ENCODE measurements at regions not wholly inside any gene's neighbourhood (a gene's known extent, or its start where the extent isn't known, plus 50 kb on each side); places are given as distances from the start of the nearest gene placed in this dataset.

DNA sequence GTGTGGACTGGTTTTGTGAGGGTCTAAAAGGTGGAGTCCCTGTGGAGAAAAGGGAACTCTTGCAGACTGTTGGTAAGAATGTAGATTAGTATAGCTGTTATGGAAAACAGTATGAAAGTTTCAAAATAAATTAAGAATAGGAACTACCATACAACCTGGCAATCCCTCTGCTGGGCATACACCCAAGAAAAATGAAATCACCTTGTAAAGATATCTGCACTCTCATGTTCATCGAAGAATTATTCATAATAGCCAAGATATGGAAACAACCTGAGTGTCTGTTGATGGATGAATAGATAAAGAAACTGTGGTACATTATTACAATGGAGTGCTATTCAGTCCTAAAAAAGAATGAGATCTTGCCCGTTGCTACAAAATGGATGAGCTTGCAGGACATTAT lies 109.6 kb downstream of the TBX19 start:
- BruUV-seq (replicated peaks), result no TSS peak
- Histone ChIP-seq H3K9ac (ENCODE audit: low read depth, low read length) (no peak overlapping the region), H3K23ac (ENCODE audit: low read depth, low read length) (no peak overlapping the region), H3K27me3 (ENCODE audit: control insufficient read depth, insufficient read depth, low read length) (peaks cover 8% of the 10 kb centered on the region), H3K56ac (ENCODE audit: extremely low read depth, insufficient read depth, low read length) (no peak overlapping the region), H2AFZ (replicated peaks; ENCODE audit: low read length, poor library complexity) (no peak overlapping the region), H3K4me3 (ENCODE audit: insufficient read depth, low read depth, low read length) (no peak overlapping the region), H3K9me1 (ENCODE audit: insufficient read depth, low read length) (no peaks in the 10 kb centered on the region), H3K9me3 (ENCODE audit: control insufficient read depth, insufficient read depth, low read length) (no peaks in the 10 kb centered on the region), H2BK5ac (ENCODE audit: low read depth, low read length, poor library complexity, severe bottlenecking) (no peak overlapping the region), H3K14ac (replicated peaks; ENCODE audit: low read depth, low read length) (no peak overlapping the region), H2AK5ac (ENCODE audit: low read depth, low read length) (no peak overlapping the region), H3K4ac (ENCODE audit: low read depth, low read length) (no peak overlapping the region), H4K91ac (ENCODE audit: insufficient read depth, low read depth, low read length) (no peak overlapping the region), H3K79me1 (ENCODE audit: low read depth in 1 of 2, low read length in 2 of 2) (no peaks in the 10 kb centered on the region), H3K4me1 (ENCODE audit: control insufficient read depth, insufficient read depth, low read length) (no peaks in the 10 kb centered on the region), H2AK9ac (replicated peaks; ENCODE audit: low read depth, low read length, poor library complexity) (no peak overlapping the region), H4K20me1 (ENCODE audit: insufficient read depth, low read length) (no peaks in the 10 kb centered on the region), H3K36me3 (ENCODE audit: control insufficient read depth, insufficient read depth, low read length) (no peaks in the 10 kb centered on the region), H2BK120ac (ENCODE audit: low read depth, low read length) (no peak overlapping the region), H4K8ac (ENCODE audit: low read depth in 2 of 2, low read length in 2 of 2) (no peak overlapping the region), H3K18ac (ENCODE audit: low read depth, low read length) (no peak overlapping the region), H4K5ac (ENCODE audit: low read depth, low read length) (no peak overlapping the region), H3K4me2 (ENCODE audit: low read depth, low read length) (no peak overlapping the region), H2BK15ac (ENCODE audit: low read depth, low read length) (no peak overlapping the region), H2BK20ac (ENCODE audit: low read depth, low read length) (no peak overlapping the region), H3K27ac (ENCODE audit: insufficient read depth, low read length) (no peak overlapping the region)
- WGBS, 2 experiments (ENCODE audit: extremely low coverage in 2 of 2, insufficient read length in 1 of 2), result no CpG with 5 or more reads among the region's 2 CpGs
- ChIA-PET CTCF (interaction anchor here (0.7 kb wide), 1 partner anchor 42 kb away, joined by 4 read pairs; no protein-coding TSS in a partner anchor), POLR2A (ENCODE audit: unreplicated experiment) (no interaction called here)
- ATAC-seq (ENCODE audit: low read depth), result no peak
- no peak for TF ChIP-seq FOS (IDR thresholded peaks at IDR 0.05; ENCODE audit: low read depth, low read length)
- TF ChIP-seq RFX5 (IDR thresholded peaks at IDR 0.05; ENCODE audit: low read depth, low read length), result no peak
- TF ChIP-seq MAZ (IDR thresholded peaks at IDR 0.05; ENCODE audit: borderline replicate concordance, low read depth, low read length), result no peak
- TF ChIP-seq RCOR1 (IDR thresholded peaks at IDR 0.05; ENCODE audit: insufficient replicate concordance, low read length), result no peak
- TF ChIP-seq, protein P1, sequence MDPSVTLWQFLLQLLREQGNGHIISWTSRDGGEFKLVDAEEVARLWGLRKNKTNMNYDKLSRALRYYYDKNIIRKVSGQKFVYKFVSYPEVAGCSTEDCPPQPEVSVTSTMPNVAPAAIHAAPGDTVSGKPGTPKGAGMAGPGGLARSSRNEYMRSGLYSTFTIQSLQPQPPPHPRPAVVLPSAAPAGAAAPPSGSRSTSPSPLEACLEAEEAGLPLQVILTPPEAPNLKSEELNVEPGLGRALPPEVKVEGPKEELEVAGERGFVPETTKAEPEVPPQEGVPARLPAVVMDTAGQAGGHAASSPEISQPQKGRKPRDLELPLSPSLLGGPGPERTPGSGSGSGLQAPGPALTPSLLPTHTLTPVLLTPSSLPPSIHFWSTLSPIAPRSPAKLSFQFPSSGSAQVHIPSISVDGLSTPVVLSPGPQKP (IDR thresholded peaks at IDR 0.05; ENCODE audit: borderline replicate concordance, low read depth, low read length), result no peak
- no peak for TF ChIP-seq SMC3 (IDR thresholded peaks at IDR 0.05; ENCODE audit: low read depth, low read length)
- TF ChIP-seq, protein P2, sequence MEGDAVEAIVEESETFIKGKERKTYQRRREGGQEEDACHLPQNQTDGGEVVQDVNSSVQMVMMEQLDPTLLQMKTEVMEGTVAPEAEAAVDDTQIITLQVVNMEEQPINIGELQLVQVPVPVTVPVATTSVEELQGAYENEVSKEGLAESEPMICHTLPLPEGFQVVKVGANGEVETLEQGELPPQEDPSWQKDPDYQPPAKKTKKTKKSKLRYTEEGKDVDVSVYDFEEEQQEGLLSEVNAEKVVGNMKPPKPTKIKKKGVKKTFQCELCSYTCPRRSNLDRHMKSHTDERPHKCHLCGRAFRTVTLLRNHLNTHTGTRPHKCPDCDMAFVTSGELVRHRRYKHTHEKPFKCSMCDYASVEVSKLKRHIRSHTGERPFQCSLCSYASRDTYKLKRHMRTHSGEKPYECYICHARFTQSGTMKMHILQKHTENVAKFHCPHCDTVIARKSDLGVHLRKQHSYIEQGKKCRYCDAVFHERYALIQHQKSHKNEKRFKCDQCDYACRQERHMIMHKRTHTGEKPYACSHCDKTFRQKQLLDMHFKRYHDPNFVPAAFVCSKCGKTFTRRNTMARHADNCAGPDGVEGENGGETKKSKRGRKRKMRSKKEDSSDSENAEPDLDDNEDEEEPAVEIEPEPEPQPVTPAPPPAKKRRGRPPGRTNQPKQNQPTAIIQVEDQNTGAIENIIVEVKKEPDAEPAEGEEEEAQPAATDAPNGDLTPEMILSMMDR (conservative IDR thresholded peaks at IDR 0.05; ENCODE audit: low read depth, low read length), result no peak
- no peak for TF ChIP-seq NFE2L2 (IDR thresholded peaks at IDR 0.05; ENCODE audit: low read depth, low read length)
- no peak for TF ChIP-seq POLR2A (IDR thresholded peaks at IDR 0.05; ENCODE audit: low read depth, low read length)
- TF ChIP-seq BHLHE40 (IDR thresholded peaks at IDR 0.05; ENCODE audit: low read depth, low read length), result no peak
- TF ChIP-seq MXI1 (IDR thresholded peaks at IDR 0.05; ENCODE audit: borderline replicate concordance, low read depth, low read length), result no peak
- TF ChIP-seq, protein P3, sequence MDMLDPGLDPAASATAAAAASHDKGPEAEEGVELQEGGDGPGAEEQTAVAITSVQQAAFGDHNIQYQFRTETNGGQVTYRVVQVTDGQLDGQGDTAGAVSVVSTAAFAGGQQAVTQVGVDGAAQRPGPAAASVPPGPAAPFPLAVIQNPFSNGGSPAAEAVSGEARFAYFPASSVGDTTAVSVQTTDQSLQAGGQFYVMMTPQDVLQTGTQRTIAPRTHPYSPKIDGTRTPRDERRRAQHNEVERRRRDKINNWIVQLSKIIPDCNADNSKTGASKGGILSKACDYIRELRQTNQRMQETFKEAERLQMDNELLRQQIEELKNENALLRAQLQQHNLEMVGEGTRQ (IDR thresholded peaks at IDR 0.05; ENCODE audit: low read depth, low read length), result no peak
- DNase-seq, result no peak
- dilution Hi-C loops (cut with HindIII; ENCODE audit: low sequenced_read_pairs, unreplicated experiment), result no loop called here
- intact Hi-C loops (cut with micrococcal nuclease), result no loop called here
- in situ Hi-C loops (cut with MboI; ENCODE audit: low sequenced_read_pairs), result no loop called here
